Colonic mucosa (tissue), 4 donors: ENCODE measurements at regions not wholly inside any gene's neighbourhood (a gene's known extent, or its start where the extent isn't known, plus 50 kb on each side); places are given as distances from the start of the nearest gene placed in this dataset.

Experiments
- DNase-seq: peaks from one replicate; pipeline ENCODE4 v3.0.0-alpha.2; 2020
- H3K27ac ChIP-seq: fragments of 200-600 bp; one replicate; pipeline ENCODE4 v1.8.0; 2021
- H3K27me3 ChIP-seq: fragments of 200-600 bp; one replicate; pipeline ENCODE4 v1.8.0; 2021
- H3K36me3 ChIP-seq: fragments of 200-600 bp; one replicate; pipeline ENCODE4 v1.8.0; 2021
- H3K4me1 ChIP-seq: fragments of 200-600 bp; one replicate; pipeline ENCODE4 v1.8.0; 2021; ENCODE audit warnings: mild to moderate bottlenecking
- H3K4me3 ChIP-seq: fragments of 200-600 bp; one replicate; pipeline ENCODE4 v1.8.0; 2021
- H3K9ac ChIP-seq, 2 donors: one replicate each; pipeline ENCODE4 v1.7.0; 2013; ENCODE audit warnings: control low read depth in 2 of 2, low read depth in 2 of 2, low read length in 2 of 2
- H3K9me3 ChIP-seq: fragments of 200-600 bp; one replicate; pipeline ENCODE4 v1.8.0; 2021
- intact Hi-C: fragments of 100-400 bp; cut with DNase I; formaldehyde crosslinking; loops from one replicate; pipeline ENCODE4 v1.14.1; 2022
- TF ChIP-seq, protein P1 (sequence below): fragments of 200-600 bp; IDR thresholded peaks from one replicate; pipeline ENCODE4 v1.8.0; 2022; ENCODE audit warnings: antibody characterized with exemption, mild to moderate bottlenecking
- donor health status: healthy.
- donor health status: DM: no; HTN: no; CAD: no.
- donor health status: DM: no; HTN: no; CAD: no.

- intact Hi-C loops: no loop called here
- Histone ChIP-seq H3K27ac (no peak overlapping the region), H3K4me1 (no peaks in the 10 kb centered on the region), H3K9ac (peak overlapping the region in 1 of 2 donors; percentile 12), H3K9me3 (no peaks in the 10 kb centered on the region), H3K27me3 (no peaks in the 10 kb centered on the region), H3K36me3 (no peaks in the 10 kb centered on the region), H3K4me3 (no peak overlapping the region)
- no peak for DNase-seq
- TF ChIP-seq, protein P1, sequence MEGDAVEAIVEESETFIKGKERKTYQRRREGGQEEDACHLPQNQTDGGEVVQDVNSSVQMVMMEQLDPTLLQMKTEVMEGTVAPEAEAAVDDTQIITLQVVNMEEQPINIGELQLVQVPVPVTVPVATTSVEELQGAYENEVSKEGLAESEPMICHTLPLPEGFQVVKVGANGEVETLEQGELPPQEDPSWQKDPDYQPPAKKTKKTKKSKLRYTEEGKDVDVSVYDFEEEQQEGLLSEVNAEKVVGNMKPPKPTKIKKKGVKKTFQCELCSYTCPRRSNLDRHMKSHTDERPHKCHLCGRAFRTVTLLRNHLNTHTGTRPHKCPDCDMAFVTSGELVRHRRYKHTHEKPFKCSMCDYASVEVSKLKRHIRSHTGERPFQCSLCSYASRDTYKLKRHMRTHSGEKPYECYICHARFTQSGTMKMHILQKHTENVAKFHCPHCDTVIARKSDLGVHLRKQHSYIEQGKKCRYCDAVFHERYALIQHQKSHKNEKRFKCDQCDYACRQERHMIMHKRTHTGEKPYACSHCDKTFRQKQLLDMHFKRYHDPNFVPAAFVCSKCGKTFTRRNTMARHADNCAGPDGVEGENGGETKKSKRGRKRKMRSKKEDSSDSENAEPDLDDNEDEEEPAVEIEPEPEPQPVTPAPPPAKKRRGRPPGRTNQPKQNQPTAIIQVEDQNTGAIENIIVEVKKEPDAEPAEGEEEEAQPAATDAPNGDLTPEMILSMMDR: no peak
Measured at GRCh38 chr12:115451151-115451779, 767.3 kb upstream of the TBX3 start.

DNA sequence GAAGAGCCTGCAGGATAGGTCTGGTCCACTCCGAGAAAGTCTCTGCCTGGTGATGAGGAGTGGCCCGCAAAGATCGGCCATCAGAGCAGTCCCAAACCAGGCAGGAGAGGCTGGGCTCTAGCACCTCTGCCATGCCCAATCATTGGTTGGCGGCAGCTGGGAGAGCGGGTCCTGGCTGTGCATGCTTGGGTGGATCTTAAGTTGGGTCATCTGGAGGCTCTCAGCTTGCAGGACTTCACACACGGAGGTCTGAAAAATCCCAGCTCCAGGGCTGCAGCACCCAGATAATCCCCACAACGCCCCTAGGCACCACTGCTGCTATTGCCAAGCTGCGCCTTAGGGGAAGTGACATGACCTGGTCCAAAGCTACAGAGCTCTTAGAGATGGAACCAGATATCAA lies 766.7 kb upstream of the TBX3 start:
- Histone ChIP-seq H3K4me1 (no peaks in the 10 kb centered on the region), H3K27ac (no peak overlapping the region), H3K4me3 (no peak overlapping the region), H3K9me3 (no peaks in the 10 kb centered on the region), H3K27me3 (no peaks in the 10 kb centered on the region), H3K9ac (no peak overlapping the region), H3K36me3 (no peaks in the 10 kb centered on the region)
- no peak for DNase-seq
- intact Hi-C loops: no loop called here
- TF ChIP-seq, protein P1: no peak

DNA sequence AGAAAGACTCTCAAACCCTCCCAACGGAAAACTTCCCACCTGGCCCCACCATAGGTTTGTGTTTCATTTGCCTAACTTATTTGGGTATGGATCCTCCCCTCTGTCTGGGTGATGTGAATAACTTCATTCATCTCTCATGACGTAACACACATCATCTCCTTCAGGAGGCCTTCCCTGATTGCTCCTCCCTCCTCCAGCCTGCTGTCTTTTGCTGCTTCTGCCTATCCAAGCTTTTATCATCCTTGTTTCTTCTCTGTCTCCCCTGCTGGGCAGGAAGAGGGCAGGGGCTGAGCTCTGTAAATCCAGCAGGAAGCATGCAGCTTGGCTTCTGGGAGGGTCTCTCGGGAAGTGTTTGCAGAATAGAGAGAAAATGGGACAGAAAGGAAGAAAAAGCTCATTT lies 766.0 kb upstream of the TBX3 start:
- Histone ChIP-seq H3K4me3 (no peak overlapping the region), H3K4me1 (no peaks in the 10 kb centered on the region), H3K36me3 (no peaks in the 10 kb centered on the region), H3K9ac (no peak overlapping the region), H3K27me3 (no peaks in the 10 kb centered on the region), H3K27ac (no peak overlapping the region), H3K9me3 (no peaks in the 10 kb centered on the region)
- intact Hi-C loops: no loop called here
- TF ChIP-seq, protein P1: no peak
- no peak for DNase-seq

DNA sequence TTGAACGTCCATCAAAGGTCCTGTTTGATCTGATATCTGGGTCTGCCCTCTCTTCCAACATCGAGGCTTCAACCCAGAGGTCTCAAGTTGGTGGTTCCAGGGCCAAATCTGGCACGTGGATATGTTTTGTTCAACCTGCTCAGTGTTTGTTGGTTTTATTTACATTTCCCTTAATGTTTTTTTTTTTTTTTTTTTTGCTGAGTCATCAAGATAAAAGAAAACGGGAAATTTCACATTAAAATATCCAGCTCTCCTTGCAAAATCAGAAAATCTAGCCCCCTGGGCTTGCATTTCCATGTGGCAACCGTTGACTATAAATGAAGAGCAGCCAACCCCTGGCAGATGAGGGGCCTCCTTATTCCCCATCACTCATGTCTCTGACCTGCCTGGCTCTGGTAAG lies 765.6 kb upstream of the TBX3 start:
- intact Hi-C loops: no loop called here
- H3K4me1 ChIP-seq: no peaks in the 10 kb centered on the region
- H3K9me3 ChIP-seq: no peaks in the 10 kb centered on the region
- H3K27me3 ChIP-seq: no peaks in the 10 kb centered on the region
- no peak overlapping the region for H3K9ac ChIP-seq
- TF ChIP-seq, protein P1: no peak
- H3K36me3 ChIP-seq: no peaks in the 10 kb centered on the region
- DNase-seq: no peak
- H3K27ac ChIP-seq: no peak overlapping the region
- H3K4me3 ChIP-seq: no peak overlapping the region

GRCh38 chr12:115444346-115444745 lies 760.4 kb upstream of the TBX3 start:
- Histone ChIP-seq H3K27ac (no peak overlapping the region), H3K36me3 (no peaks in the 10 kb centered on the region), H3K27me3 (no peaks in the 10 kb centered on the region), H3K4me3 (no peak overlapping the region), H3K4me1 (no peaks in the 10 kb centered on the region), H3K9me3 (no peaks in the 10 kb centered on the region), H3K9ac (no peak overlapping the region)
- intact Hi-C loops: no loop called here
- TF ChIP-seq, protein P1: no peak
- DNase-seq: no peak
